Caki2 (cell line): ENCODE measurements at regions not wholly inside any gene's neighbourhood (a gene's known extent, or its start where the extent isn't known, plus 50 kb on each side); places are given as distances from the start of the nearest gene placed in this dataset.
"Not testable (repeated sequence)": the region's sequence is repeated elsewhere in the genome, so short reads cannot be mapped to it uniquely, and the experiment has no call there.

ENCODE experiments used
- DNase-seq: peaks from one replicate; pipeline ENCODE4 v3.0.0-alpha.2; 2015; ENCODE audit warnings: low read depth
- in situ Hi-C: cut with HindIII; loops from 2 replicates; pipeline ENCODE4 v1.10.0; 2016; ENCODE audit warnings: low sequenced_read_pairs, low pct_unique_long_range_greater_than_20kb, mixed read lengths

DNA sequence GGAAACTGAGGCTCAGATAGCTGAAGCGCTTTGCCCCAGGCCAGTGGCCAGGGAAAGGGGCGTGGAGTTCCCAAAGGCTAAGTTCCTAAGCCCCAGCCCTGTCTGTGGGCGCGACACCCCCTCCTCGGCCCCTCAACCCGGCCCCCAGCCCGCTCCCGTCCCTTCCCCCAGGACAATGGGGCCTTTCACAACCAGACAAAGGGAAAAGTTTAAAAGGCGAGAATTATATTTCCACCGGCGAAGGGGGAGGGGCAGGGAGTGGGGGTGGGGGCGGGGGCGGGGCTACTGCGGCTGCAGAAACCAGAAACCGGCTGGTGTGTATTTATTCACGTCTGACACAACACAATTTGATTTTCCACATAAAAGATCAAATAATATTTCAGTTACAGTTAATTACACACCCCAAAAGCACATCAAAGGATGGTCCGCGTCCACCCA is 192.1 kb downstream of the MN1 start:
- in situ Hi-C loops = no loop called here
- no peak for DNase-seq

DNA sequence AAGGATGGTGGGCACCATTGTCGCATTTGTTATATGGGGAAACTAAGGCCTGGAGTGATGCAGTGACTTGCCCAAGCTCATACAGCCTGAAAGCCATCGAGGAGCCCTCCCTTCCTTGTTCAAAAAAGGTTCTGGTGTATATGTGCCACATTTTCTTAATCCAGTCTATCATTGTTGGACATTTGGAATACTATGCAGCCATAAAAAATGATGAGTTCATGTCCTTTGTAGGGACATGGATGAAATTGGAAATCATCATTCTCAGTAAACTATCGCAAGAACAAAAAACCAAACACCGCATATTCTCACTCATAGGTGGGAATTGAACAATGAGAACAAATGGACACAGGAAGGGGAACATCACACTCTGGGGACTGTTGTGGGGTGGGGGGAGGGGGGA is 191.4 kb downstream of the MN1 start:
- DNase-seq, in situ Hi-C loops: not testable (repeated sequence)

DNA sequence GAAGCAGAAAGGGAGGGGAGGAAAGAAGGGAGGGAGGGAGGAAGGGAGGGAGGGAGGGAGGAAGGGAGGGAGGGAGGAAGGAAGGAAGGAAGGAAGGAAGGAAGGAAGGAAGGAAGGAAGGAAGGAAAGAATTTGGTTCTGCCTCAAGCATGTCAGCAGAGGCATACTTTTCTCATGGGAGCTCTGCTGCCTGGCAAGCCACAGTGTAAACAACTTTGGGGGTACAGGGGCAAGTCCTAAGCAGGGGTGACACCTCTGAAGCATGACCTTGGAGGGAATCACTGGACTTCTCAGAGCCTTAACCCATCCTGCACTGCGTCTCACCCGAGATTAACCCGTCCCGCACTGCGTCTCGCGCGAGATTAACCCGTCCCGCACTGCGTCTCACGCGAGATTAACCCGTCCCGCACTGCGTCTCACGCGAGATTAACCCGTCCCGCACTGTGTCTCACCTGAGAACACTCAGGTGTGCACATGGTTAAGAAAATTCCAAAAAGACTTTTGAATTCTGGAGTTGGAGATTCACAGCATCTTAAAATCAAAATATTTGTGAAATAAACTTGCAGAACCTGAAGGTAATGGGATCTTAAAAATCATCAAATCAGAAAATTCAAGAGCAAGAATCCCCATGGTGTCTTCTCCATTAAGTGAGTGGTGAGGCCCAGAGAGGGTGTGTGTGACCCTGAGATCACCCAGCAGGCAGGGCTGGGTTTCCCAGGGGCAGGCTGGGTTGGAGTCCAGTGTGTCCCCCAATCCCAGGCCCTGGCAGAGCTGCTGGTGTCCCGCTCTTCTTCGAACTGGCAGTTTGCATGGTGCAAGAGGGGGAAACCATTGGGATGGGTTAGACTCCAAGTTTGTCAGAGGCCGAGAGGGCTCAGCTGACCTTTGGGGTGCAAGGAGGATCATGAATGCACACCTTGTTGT is 190.4 kb downstream of the MN1 start:
- in situ Hi-C loops = no loop called here
- no peak for DNase-seq

DNA sequence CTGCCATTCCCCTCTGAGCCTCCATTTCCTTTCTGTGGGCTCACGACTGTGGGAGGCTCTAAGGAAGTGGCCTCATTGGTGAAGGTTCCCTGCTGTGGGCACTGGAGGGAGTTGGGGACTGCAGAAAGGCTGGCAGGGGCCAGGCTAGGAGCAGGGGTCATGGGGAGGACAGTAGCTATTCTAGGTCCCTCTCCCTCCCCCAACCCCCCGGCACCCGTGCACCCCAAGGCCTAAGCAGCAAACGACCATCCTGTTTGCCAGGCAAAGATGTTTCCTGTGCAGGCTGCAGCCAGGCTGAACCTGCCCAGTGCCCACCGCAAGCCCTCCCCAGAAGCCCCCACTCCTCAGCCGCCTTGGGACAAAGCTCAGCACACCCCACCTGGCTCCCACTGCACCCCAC is 189.4 kb downstream of the MN1 start:
- in situ Hi-C loops = no loop called here
- DNase-seq = no peak

DNA sequence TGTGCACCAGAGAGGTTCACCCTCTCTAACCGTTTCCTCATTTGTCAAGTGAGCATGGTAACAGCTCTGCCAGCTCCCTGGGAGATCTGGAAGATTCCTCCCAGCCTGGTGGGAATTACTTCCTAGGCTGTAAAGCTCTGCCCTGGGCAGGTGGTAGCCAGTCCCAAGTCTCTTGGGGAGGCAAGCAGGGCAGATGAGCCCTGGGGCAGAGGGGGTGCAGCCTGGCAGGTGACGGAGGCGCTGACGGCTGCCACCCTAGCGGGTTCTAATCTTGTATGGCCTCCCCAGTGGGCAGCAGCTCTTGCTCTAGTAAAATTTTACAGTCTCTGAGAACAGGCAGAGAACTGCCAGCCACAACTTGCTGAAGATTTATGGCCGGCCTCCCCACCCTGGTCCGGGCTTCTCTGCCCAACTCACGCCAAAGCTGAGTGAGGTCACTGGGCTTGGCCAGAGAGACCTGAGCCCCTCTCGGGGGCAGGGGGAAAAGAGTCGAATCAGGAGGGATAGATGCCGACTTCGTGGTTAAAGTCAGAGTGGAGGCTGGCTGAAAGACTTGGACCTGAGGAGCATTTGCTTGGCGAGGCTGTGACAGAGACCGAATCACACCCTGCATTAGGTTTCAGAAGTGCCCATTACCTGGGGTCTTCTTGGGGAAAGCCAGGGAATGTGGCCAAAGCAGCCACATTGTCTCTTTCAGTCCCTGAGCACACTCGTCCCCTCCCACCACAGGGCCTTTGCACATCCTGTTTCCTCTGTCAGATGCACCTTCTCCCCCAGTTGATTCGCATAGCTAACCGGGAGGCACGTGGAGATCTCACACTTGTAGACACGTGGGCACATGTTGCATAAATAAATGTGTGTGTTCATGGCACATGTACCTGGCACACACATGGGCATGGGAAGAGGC is 188.2 kb downstream of the MN1 start:
- in situ Hi-C loops = no loop called here
- DNase-seq = no peak

DNA sequence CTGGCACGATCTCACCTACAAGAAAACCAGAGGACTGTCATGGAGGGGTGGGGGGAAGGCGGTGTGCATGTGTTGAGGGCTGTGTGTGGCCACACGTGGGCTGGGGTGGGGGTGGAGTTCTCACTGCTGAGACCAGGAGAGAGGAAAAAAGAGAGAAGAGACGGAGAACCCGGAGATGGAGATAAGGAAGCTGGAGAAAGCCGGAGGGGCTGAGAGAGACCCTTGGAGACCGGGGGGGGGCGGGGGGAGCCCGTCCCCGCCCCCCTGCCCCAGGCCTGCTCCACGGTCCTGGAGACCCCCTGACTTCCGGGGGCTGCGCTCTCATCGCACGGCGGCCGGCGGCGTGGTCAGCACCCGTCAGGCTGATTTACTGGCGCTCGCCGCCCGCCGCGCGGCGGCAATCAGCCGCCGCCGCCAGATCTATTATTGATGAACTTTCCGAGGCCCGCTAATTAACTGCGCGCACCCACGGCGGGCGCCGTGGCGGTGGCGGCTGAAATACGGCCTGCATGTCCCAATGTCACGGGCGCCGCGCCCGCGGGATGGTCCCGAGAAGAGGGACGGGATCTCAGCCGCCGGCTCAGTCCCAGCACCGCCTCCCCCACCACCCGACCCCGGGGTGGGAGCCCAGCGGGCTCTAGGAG is 187.4 kb downstream of the MN1 start:
- DNase-seq = no peak
- in situ Hi-C loops = no loop called here

DNA sequence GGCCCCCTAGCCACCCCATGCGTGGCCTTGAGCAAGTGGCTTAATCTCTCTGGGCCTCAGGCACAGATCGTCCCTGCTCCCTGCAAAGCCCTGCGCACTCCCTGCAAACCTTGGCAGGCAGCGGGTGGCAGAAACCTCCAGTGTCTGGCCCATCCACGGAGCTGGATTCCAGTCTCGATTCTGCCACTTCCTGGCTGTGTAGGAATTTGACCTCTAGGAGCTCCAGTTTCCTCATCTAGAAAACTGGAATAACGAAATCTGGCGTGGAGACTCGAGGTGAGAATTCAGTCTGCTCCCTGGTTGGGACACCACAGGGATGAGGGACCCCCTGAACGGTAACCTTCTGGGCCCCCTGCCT is 186.9 kb downstream of the MN1 start:
- in situ Hi-C loops = no loop called here
- no peak for DNase-seq

DNA sequence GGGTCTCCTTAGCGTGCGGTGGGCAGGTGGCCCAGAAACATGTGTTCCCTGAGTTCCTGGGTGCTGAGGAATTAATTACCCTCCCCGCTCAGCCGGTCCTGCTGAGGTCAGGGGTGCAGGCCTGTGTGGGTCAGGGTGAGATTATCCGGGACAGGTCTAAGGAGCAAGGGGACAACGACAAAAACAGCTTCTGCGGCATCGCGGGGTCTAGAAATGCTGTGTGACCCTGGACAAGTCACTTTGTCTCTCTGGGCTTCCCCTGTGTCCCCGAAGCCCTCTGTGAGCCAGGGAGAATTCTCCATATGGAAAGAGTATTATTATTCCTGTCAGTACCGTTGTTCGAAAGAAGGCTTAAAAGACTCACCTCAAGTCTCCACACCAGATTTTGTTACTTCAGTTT is 186.1 kb downstream of the MN1 start:
- no peak for DNase-seq
- in situ Hi-C loops = no loop called here

DNA sequence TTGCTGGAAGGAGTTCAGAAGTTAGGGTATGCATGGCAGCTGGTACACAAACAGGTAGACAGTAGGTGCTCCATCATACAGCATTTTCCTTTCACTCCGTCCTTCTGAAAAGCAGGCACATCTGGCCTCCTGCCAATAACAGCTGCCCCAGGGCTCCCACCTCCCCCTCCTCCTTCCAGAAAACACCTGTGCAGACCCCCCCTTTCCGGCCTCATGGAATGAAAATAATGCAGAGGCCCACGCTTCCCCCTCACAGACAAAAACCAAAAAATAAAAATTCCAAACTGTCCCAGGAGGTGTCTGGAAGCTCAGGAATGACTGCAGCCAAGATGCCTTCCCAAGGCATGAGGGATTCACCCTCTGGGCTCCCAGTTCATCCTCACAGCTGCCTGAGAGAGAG is 185.5 kb downstream of the MN1 start:
- in situ Hi-C loops = no loop called here
- DNase-seq = no peak

DNA sequence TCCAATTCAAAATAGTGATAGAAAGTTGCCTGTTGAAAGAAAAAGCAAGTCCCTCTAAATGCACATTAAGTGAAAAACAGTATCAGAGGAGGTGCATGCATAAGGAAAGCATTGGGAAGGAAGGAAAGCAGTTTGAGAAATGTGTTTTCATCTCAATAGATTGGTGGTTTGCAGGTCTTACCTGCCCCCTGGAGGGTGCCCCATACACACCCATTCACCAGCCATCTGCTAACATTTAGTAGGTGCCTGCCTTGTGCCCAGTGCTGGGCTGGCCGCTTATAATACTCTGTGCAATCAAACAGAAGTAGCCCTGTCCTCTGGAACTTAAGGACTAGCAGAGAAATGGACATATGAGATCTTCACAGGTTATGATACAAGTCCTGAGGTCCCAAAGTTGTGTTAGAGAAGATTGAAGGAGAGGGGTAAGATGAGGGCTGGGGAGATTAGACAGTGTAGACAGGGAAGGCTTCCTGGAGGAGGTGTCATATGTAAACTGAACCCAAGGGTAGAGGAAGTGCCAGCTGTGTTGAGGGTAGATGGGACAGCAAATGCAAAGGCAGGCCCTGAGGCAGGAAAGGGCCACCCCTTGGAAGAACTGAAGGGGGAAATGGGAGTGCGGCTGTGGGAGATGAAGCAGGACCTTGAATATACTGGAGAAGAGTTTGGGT is 184.2 kb downstream of the MN1 start:
- no peak for DNase-seq
- in situ Hi-C loops = no loop called here

DNA sequence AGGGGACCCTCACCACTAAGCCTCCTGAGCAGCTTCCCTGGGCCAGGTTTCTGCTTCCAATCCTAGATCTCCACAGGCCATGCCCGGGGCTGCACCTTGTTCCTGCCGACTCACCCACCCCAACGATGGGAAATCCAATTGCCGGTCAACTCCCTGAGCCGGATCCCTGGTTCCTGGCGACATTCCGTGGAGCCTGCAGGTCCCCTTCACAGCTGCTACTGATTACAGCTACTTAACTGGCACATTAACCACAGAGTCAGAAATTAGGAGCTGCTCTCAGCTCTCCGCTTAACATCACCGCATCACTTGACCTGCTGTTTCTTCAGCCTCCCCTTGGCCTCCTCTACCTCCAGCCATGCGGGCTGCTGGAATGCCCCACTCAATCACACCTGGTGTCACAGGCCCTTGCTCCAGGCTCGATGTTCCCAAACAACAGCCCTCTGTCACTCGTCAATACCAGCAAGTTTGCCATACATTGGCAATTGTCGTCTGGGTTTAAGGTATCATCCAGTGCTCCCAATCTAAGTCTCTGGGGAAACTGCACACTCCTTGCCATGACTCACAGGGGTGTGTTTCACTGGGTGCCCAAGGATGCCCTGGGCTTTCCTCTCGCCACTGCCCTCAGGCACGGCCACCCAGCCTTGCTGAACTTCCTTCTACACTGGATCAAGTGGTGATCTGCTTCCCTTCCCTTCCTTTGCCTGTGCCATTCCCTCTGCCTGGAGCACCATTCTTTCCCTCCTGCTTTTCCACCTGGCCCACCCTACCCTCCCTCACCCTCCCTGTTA is 181.0 kb downstream of the MN1 start:
- in situ Hi-C loops = no loop called here
- DNase-seq = no peak

DNA sequence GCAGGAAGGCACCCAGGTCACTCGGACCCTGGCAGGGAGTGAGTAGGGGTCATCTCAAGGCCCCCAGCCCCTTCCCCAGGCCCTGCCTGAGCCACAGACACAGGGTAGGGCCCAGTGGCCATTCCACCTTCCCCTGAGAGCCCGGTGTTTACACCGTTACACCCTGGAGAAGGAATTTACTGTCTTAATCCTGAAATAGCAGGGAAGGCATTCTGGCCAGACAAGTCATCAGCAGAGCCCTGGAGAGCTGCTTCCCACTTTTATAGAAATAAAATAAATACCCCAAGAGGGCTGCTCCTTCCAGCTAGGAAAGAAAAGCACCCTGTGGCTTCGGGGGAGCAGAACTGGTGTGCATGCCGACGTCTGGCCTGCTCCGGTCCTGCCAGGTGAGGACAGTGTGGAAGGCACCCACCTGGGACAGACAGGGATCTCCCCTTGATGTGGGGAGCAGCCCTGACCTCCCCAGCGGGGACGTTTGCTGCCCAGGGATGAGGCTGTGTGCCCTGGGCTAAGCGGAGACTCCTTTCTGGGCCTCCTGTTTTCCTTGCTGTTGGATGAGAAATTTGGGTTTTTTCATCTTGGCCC is 180.0 kb downstream of the MN1 start:
- DNase-seq = no peak
- in situ Hi-C loops = no loop called here

DNA sequence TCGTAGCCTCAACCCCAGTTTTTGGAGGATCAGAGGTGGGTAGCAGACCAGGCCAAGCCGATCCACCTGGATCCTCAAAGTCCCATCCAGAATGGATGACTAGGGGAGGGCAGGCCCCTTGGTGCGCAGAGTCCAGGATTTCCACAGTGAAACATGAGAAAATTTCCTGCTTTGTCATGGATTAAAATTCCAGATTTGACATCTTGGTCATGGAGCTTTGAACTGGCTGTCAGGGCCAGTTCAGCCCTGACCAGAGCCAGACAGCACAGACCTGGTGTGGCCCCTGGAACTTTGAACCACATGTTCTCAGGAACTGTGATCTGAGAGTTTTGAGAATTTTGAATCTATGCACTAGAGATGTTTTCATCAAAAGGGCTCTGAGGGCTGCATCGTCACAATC is 177.5 kb downstream of the MN1 start:
- in situ Hi-C loops = no loop called here
- no peak for DNase-seq

DNA sequence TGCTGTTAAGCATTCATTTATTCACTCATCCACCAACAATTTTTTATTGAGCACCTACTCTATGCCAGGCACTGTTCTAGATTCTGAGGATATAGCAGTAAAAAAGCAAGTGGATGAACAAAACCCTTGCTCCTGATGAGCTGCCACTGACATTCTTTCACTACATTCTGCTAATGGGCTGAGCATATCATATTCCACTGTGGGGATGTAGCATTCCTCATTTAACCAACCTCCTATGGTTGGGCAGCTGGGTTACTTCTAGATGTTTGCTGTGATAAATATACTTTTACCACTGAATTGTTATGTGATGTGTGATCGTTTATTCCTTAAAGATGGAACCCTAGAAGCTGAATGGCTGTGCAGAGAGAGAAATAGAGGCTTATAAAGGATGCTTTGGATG is 176.9 kb downstream of the MN1 start:
- in situ Hi-C loops = no loop called here
- no peak for DNase-seq

DNA sequence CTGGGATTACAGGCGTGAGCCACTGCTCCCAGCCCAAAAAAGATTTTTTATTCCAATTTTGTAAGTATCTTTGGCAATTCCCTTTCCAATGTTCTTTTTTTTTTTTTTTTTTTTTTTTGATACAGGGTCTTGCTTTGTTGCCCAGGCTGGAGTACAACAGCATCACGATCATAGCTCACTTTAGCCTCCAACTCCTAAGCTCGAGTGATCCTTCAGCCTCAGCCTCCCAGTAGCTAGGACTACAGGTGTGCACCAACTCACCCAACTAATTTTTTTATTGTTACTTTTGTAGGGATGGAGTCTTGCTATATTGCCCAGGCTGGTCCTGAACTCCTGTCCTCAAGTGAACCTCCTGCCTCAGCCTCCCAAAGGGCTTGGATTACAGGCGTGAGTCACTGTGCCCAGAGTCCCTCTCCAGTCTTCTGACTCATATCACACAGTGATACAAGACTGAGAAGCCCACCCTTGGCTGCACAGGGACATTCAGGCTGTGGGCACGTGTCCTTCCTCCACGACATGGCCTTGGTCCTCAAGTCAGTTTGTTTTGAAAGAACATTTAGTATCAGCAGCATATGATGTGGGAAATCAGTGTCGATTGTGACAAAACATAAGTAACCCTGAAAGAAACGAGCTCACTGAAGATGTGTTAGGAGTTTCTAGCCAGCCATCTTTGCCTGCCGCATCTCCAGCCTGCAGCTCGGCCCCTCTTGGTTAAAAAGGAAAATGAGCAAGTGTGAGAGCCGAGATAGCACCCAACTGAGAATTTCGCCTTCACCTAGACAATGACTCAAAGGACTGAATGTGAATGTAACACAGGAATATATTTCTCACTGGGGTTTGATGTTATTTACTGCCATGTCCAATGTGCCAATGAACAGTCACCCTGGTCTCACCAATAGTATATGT is 175.5 kb downstream of the MN1 start:
- no peak for DNase-seq
- in situ Hi-C loops = no loop called here

DNA sequence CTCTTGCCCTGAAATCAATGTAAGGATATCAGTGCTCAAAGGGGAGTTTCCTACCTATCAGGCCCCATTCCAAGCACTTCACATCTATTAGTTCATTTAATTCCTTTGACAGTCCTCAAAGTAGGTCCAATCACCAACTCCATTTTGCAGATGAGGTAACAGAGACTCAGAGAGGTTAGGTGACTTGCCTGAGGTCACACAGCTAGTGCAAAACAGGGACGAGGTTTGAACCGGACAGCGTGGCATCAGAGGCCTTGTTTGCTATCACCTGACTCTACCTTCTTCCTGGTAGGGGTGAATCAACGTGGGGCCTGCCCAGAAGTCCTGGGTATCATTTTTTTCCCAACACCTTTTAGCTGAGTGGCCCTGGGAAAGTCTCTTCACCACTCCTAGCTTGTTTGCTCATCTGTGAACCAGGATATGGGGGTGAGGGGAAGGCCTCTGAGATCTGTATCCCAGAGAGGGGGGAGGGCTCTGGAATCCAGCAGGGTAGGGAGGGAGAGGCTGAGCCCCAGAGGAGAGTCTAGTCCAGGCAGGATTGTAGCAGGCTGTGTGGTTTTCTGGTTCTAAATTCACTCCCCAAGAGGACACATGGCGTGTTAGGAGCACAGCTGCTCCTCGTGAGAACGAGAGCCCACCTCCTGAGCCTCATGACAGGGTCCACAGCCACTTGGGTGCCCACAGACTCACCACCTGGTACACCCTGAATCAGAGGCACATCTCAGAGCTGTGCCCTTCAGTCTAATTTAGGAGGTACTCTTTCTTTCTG is 174.7 kb downstream of the MN1 start:
- in situ Hi-C loops = no loop called here
- no peak for DNase-seq
